GM19035 (cell line): ENCODE measurements at regions not wholly inside any gene's neighbourhood (a gene's known extent, or its start where the extent isn't known, plus 50 kb on each side); places are given as distances from the start of the nearest gene placed in this dataset.

ENCODE experiments used
- ATAC-seq: cut with Tn5 transposase; IDR thresholded peaks from one replicate; pipeline ENCODE4 v1.9.1; 2021; ENCODE audit not compliant: unreplicated experiment

DNA sequence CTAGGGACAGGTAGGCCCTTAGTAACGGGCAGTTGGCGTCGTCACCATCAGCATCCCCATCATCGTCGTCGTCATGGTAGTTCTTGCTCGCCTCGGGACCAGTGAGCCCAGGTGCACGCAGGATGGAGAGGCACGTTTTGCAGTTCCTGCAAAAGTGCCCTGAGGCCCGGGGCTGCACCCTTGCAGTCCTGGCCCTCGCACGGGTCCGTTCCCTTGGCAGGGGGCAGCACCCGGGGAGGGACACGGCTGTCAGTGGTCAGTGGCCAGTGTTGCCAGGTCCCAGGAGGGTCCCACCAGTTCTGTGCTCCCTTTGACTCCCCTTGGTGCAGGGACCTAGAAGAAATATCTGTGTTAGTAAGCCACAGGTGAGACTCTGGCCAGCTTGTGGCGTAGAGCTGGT lies 243.9 kb upstream of the CIBAR2 start:
- no peak for ATAC-seq

DNA sequence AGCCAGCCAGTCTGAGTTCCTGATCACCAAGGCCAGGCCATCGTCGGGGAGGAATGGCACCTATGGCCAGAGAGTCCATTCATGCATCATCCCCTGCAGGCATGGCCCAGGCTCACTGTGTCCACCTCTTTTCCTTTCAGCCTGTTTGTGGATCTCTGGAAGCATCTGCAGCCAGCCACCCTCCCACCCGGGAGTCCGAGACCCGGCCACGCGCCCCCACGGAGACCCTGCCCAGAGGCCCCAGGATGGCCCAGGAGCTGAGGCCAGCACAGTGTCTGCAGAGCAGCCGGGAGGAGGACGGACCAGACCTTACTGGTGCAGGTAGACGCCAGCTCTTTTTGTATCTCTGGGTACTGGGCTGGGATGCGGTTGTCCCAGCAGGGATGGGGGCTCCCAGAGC lies 245.1 kb upstream of the CIBAR2 start:
- ATAC-seq: no peak

DNA sequence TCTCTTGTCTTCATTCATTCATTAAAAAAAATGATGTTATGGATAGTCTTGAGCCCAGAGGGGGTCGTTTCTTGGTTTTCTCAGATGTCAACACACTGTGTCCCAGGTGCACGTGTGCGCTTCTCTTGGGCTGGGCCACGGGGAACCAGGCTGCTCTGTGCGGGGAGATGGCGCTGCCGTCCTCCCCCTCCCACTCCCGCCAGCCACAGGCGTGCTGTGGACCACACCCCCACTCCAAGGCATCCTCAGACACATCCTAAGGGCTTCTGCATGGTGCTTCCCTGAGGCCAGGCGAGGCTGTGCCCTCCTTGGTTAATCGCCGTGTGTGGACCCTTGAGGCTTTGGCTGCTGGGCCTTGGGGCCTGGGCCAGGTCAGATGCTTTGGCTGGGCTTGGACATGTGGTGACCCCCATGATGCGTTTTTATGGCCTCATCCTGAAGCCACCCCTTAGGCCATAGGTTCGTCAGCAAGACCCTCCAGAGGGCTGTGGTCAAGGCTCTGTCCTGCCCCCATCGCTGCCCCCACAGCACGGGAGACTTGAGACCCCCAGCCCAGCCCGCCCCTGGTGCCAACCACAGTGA lies 245.7 kb upstream of the CIBAR2 start:
- no peak for ATAC-seq

DNA sequence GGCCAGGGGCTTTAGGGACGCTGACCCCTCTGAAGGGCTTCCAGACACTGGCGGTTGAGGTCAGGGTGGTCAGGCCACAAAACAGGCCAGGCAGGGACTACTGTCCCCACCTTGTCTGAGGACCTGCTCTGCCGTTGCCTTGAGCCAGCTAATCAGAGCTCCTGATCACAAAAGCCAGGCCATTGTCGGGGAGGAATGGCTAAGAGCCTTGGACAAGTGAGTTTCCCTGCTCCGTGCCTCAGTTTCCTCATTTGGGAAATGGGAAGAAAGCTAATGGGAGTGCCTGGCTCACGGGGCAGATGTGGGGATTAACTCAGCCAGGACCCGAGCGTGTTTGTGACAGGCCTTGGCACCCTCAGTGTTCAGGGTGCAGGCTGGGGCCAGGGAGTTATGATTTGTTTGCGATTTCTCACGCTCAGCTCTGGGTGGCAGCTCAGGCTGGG lies 246.5 kb upstream of the CIBAR2 start:
- ATAC-seq: no peak

DNA sequence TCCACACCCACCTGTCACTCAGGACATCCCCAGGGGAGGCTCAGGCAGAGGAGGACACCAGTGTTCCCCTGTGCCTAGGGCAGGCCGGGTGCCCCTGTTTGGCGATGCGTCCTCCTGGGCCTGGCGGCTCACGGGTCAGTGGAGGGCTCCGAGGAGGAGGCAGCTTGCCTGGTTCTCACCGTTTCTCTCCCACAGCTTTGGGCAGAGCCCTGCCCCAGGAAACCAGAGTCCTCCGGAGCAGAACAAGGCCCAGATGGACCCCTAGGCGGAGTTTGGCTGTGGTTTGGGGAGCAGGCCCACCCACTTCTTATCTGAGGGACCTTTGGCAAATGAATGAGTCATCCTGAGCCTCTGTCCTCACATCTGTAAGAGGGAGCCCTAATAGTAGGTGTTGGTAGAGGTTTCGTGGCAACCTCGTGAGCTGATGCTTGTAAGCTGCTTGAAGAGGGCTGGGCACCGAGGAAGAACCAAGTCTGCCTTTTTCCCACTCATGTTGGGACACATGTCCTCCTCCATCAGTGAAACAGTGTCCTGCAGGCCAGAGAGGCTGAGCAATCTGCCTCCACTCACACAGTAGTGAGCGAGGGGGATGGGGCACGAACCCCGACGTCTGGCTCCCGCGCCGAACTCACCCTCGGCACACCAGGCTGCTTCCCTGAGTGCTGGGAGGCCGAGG lies 247.0 kb upstream of the CIBAR2 start:
- no peak for ATAC-seq

- ATAC-seq: no peak
Observed at GRCh38 chr16:85360323-85361277, 248.3 kb upstream of the CIBAR2 start.

- no peak for ATAC-seq
Observed at GRCh38 chr16:85361441-85362118, 249.3 kb upstream of the CIBAR2 start.

DNA sequence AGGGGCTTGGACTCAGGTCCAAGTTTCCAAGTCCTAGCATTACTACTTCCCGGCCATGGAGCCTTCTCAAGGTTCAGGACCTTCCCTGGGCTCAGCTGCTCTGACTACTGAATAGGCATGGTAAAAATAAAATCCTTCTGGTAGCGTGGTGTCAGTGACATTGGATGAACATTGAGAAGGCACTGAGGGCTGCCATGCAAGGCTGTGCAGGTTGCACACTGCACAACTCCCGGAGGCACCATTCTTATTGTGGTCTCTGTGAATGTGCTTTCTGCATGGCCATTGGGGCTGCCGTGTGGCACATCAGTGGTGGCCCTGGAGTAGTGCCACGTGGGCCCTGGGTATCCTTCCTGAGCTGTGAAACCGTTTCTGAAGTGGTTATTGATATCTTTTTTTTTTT lies 250.2 kb upstream of the CIBAR2 start:
- no peak for ATAC-seq

DNA sequence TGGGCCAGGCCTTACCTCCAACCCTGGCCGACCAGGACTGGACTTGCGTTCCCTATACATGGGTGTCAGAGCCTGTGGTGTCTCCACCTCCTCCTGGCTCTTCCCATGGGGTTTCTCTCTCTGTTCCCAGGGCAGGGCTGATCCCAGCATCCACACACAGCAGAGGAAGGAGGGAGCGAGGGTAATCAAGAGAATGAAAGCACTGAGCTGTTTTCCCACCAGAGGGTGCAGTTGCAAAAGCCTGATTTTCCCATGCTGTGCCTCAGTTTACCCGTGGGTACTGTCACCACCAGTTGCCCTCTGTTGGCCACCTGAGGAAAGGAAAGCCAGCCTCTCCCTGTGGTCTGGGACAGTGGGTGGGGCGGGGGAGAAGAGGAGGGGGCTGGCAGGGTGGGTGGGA lies 249.7 kb upstream of the GSE1 start:
- no peak for ATAC-seq

DNA sequence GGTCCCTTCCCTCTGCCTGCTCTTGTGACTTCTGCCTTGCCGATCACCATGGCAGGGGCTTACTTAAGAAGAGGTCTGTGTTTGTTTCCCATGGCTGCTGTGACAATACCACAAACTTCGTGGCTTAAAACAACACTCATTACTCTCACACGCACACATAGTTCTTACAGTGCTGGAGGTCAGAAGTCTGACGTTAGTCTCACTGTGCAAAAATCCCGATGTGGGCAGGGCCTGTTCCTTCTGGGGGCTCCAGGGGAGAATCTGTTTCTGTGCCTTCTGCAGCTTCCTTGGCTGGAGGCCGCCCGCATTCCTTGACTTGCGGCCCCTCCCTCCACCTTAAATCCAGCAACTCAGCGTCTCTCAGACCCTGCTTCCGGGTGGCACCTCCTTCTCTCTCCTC lies 249.2 kb upstream of the GSE1 start:
- no peak for ATAC-seq

- no peak for ATAC-seq
Observed at GRCh38 chr16:85364323-85365040, 248.6 kb upstream of the GSE1 start.

GRCh38 chr16:85365120-85365519 lies 248.0 kb upstream of the GSE1 start:
- no peak for ATAC-seq

GRCh38 chr16:85366031-85366763 lies 246.9 kb upstream of the GSE1 start:
- no peak for ATAC-seq

DNA sequence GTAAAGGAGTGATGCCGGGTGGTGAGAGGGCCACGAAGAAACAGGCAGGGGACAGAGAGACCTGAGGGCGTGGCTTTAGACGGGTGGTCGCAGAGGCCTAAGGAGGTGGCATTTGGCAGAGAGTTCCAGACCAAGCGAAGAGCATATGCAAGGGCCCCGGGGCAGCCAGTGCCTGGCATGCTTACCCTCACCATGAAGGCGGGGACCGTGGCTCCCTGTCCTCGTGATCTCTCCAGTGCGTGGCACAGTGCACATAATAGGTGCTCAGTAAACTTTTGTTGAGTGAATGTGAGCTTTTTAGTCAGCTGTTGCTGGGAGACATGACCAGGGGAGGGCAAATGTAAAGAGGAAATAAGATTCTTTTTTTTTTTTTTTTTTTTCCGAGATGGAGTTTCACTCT lies 245.6 kb upstream of the GSE1 start:
- no peak for ATAC-seq

- ATAC-seq: no peak
Observed at GRCh38 chr16:85369060-85369459, 244.1 kb upstream of the GSE1 start.

DNA sequence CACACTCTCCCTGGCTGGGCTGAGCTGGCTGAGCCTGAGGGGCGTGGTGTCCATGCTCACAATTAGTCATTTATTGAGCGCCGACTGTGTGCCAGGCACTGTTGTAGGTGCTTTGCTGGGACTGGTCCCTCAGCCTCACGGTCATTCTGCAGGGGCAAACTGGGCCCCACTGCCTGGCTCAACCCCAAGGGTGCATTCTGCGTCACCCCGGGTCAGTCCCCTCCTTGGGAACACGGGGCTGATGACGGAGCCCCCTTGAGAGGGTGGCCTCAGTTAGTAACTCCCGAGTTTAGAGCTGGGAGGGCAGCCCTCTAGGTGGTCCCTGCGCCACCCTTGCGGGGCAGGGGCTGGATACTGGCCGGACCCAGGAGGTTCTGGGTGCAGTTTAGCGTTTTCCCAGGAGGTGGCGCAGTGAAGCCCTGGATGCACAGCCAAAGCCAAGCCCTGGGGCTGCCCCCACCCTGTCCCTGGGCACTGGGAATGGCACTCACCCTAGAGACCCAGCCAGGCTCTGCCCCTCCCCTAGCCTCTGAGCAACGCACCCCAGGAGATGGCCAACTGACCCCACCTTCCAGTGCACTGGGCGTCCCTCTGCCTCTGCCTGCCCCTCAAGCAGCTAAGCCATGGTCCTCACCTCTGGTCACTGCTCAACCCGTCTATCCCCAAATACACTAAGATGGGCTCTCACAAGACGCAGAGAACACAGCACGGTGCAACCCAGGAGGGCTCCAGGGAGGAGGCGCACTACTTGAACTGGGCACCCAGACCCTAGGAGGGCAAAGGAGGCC lies 243.2 kb upstream of the GSE1 start:
- ATAC-seq: no peak

- no peak for ATAC-seq
Observed at GRCh38 chr16:85370543-85370880, 242.6 kb upstream of the GSE1 start.

- no peak for ATAC-seq
Observed at GRCh38 chr16:85370881-85371651, 242.1 kb upstream of the GSE1 start.

DNA sequence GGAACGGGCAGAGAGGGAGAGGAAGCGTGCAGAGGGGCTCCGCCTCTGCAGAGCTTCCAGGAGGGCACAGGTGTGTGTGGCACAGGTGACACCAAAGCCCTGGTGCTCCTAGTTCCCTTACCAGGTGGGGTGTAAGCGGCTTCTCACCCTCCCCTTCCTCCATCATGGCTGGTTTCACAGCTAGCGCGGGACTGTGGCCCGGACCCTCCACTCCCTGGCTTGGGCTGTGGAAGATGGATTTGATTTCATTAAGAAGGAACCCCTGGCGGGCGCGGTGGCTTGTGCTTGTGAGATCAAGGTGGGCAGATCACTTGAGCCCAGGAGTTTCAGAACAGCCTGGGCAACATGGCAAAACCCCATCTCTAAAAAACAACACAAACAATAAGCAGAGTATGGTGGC lies 241.2 kb upstream of the GSE1 start:
- ATAC-seq: no peak
